Astrocyte of the spinal cord (primary cell): ENCODE measurements at regions not wholly inside any gene's neighbourhood (a gene's known extent, or its start where the extent isn't known, plus 50 kb on each side); places are given as distances from the start of the nearest gene placed in this dataset.
A peak's percentile ranks its signal among the peaks of the same experiment; 100 is the strongest.

Experiments
- DNase-seq: peaks from one replicate; pipeline ENCODE4 v3.0.0; 2011; ENCODE audit warnings: low read depth, low spot score
- H3K4me3 ChIP-seq: 2 replicates; pipeline ENCODE4 v1.5.1; 2011; ENCODE audit warnings: low read depth, mild to moderate bottlenecking, low read length, moderate library complexity
- CTCF ChIP-seq: IDR thresholded peaks from 2 replicates; pipeline ENCODE4 v1.5.1; 2012; ENCODE audit warnings: low read depth, mild to moderate bottlenecking, low read length, inconsistent platforms
- in situ Hi-C: cut with HindIII; loops from 2 replicates; pipeline ENCODE4 v1.10.0; 2017; ENCODE audit warnings: low sequenced_read_pairs

- TF ChIP-seq CTCF, result no peak
- no peak overlapping the region for H3K4me3 ChIP-seq
- in situ Hi-C loops, result no loop called here
- no peak for DNase-seq
These were observed 81.1 kb downstream of the CD200R1L start for GRCh38 chr3:112765531-112765930.

- no peak for DNase-seq
- H3K4me3 ChIP-seq, result no peak overlapping the region
- no peak for TF ChIP-seq CTCF
- in situ Hi-C loops, result no loop called here
These were observed 83.4 kb downstream of the CD200R1L start for GRCh38 chr3:112763258-112763657.

GRCh38 chr3:112761062-112761638 is 85.5 kb downstream of the CD200R1L start:
- no peak for TF ChIP-seq CTCF
- no peak overlapping the region for H3K4me3 ChIP-seq
- DNase-seq, result peak; percentile 65
- in situ Hi-C loops, result no loop called here

GRCh38 chr3:112759681-112760080 is 87.0 kb downstream of the CD200R1L start:
- in situ Hi-C loops, result no loop called here
- no peak for TF ChIP-seq CTCF
- no peak overlapping the region for H3K4me3 ChIP-seq
- peak; percentile 35 for DNase-seq

- no peak overlapping the region for H3K4me3 ChIP-seq
- DNase-seq, result no peak
- in situ Hi-C loops, result no loop called here
- TF ChIP-seq CTCF, result no peak
These were observed 87.5 kb downstream of the CD200R1L start for GRCh38 chr3:112759210-112759609.

GRCh38 chr3:112757197-112757596 is 89.5 kb downstream of the CD200R1L start:
- in situ Hi-C loops, result no loop called here
- H3K4me3 ChIP-seq, result no peak overlapping the region
- no peak for DNase-seq
- no peak for TF ChIP-seq CTCF
